Nephron (organoid): ENCODE measurements at regions not wholly inside any gene's neighbourhood (a gene's known extent, or its start where the extent isn't known, plus 50 kb on each side); places are given as distances from the start of the nearest gene placed in this dataset.

Experiments used
- H3K27ac Mint-ChIP-seq, 3 experiments: 2 replicates each; pipeline ENCODE4 v1.8.0; 2020; ENCODE audit warnings: mixed read lengths in 3 of 3, mild to moderate bottlenecking in 2 of 3, moderate library complexity in 1 of 3
- H3K27me3 Mint-ChIP-seq: 2 replicates; pipeline ENCODE4 v1.8.0; 2021; ENCODE audit warnings: low read depth, mild to moderate bottlenecking, moderate library complexity, mixed read lengths
- H3K36me3 Mint-ChIP-seq: 2 replicates; pipeline ENCODE4 v1.8.0; 2020; ENCODE audit warnings: low read depth, mixed read lengths
- H3K4me1 Mint-ChIP-seq: 2 replicates; pipeline ENCODE4 v1.8.0; 2020; ENCODE audit warnings: mixed read lengths
- H3K4me3 Mint-ChIP-seq, 3 experiments: 2 replicates each; pipeline ENCODE4 v1.8.0; 2020; ENCODE audit warnings: mild to moderate bottlenecking in 3 of 3, mixed read lengths in 3 of 3, moderate library complexity in 2 of 3
- H3K9me3 Mint-ChIP-seq: 2 replicates; pipeline ENCODE4 v1.8.0; 2020; ENCODE audit warnings: mixed read lengths
- TF ChIP-seq, protein P1 (sequence below), 3 experiments: fragments of 200-600 bp; sonication (generic); IDR thresholded peaks; one replicate each; pipeline ENCODE4 v1.5.0; 2021; ENCODE audit warnings: antibody characterized with exemption in 3 of 3; ENCODE audit not compliant: unreplicated experiment in 3 of 3

DNA sequence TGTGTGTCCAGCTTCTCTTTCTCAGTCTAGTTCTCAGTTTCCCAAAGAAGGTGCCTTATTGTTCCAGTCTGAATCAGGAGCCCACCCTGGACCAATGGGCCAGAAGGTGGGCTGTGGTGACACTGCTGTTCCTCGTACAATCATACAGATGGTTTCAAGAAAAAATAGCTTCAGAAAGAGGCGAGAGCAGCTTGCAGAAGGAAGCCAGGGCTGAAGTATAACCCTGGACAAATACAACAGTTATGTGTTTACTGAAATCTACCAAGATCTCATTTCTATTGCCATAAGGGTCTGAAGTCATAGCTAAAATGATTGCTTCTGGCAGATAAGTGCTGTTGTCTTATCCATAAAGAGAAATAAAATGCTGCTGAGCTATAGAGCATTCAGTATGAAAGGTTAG, 75.4 kb downstream of the PFDN4 start:
- H3K27me3 Mint-ChIP-seq: peaks cover 4% of the 10 kb centered on the region
- no peak overlapping the region for H3K4me3 Mint-ChIP-seq
- TF ChIP-seq, protein P1, sequence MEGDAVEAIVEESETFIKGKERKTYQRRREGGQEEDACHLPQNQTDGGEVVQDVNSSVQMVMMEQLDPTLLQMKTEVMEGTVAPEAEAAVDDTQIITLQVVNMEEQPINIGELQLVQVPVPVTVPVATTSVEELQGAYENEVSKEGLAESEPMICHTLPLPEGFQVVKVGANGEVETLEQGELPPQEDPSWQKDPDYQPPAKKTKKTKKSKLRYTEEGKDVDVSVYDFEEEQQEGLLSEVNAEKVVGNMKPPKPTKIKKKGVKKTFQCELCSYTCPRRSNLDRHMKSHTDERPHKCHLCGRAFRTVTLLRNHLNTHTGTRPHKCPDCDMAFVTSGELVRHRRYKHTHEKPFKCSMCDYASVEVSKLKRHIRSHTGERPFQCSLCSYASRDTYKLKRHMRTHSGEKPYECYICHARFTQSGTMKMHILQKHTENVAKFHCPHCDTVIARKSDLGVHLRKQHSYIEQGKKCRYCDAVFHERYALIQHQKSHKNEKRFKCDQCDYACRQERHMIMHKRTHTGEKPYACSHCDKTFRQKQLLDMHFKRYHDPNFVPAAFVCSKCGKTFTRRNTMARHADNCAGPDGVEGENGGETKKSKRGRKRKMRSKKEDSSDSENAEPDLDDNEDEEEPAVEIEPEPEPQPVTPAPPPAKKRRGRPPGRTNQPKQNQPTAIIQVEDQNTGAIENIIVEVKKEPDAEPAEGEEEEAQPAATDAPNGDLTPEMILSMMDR (IDR thresholded peaks at IDR 0.05; ENCODE audit: unreplicated experiment in 3 of 3): no peak
- H3K36me3 Mint-ChIP-seq: no peaks in the 10 kb centered on the region
- H3K4me1 Mint-ChIP-seq: peaks cover 11% of the 10 kb centered on the region
- peak overlapping the region in 1 of 3 experiments; percentile 54 for H3K27ac Mint-ChIP-seq
- H3K9me3 Mint-ChIP-seq: no peaks in the 10 kb centered on the region

- no peaks in the 10 kb centered on the region for H3K36me3 Mint-ChIP-seq
Observed at GRCh38 chr20:54284928-54285704, 77.2 kb downstream of the PFDN4 start.

GRCh38 chr20:54290636-54291035, 82.7 kb downstream of the PFDN4 start:
- Mint-ChIP-seq H3K4me3 (no peak overlapping the region), H3K27ac (no peak overlapping the region), H3K4me1 (peaks cover 18% of the 10 kb centered on the region), H3K9me3 (no peaks in the 10 kb centered on the region), H3K36me3 (no peaks in the 10 kb centered on the region), H3K27me3 (no peaks in the 10 kb centered on the region)
- TF ChIP-seq, protein P1 (IDR thresholded peaks at IDR 0.05; ENCODE audit: unreplicated experiment in 3 of 3): no peak

More at GRCh38 chr20:54284928-54285704, 77.2 kb downstream of the PFDN4 start:
- H3K4me3 Mint-ChIP-seq: no peak overlapping the region
- H3K4me1 Mint-ChIP-seq: peaks cover 11% of the 10 kb centered on the region
- H3K27me3 Mint-ChIP-seq: peaks cover 4% of the 10 kb centered on the region
- TF ChIP-seq, protein P1 (IDR thresholded peaks at IDR 0.05; ENCODE audit: unreplicated experiment in 3 of 3): no peak
- no peak overlapping the region for H3K27ac Mint-ChIP-seq
- no peaks in the 10 kb centered on the region for H3K9me3 Mint-ChIP-seq

DNA sequence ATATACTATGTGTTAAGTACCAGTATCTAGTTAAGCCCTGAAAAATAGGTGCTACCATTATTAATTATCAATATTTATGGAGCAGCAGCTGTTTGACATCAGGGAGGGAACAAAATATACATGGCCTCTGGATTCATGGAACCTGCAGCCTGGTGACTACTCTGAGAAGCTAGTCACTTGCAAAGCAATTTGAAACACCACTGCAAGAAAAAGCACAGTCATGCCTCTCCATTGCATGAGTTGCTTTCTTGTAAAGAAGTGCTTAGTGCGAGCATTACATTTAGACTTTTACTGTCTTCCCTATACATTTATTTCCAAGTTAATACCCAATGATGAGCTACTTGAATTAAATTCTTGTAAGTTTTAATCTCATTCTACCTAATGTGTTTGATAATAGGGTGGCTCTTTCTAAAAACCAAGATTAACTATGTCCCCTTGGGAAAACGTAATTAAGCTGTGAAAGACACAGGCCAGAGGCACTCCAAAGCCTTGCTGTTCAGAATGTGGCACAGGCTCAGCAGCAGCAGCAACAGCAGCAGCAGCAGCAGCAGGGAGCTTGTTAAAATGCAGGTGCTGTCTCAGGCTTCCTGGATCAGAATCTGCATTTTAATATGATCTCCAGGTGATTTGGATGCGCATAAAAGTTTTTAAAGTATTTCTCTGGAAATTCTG, 83.6 kb downstream of the PFDN4 start:
- Mint-ChIP-seq H3K4me1 (peaks cover 18% of the 10 kb centered on the region), H3K27ac (no peak overlapping the region), H3K9me3 (no peaks in the 10 kb centered on the region), H3K27me3 (no peaks in the 10 kb centered on the region), H3K36me3 (no peaks in the 10 kb centered on the region), H3K4me3 (no peak overlapping the region)
- TF ChIP-seq, protein P1 (IDR thresholded peaks at IDR 0.05; ENCODE audit: unreplicated experiment in 3 of 3): no peak

GRCh38 chr20:54292185-54292584, 84.3 kb downstream of the PFDN4 start:
- TF ChIP-seq, protein P1 (IDR thresholded peaks at IDR 0.05; ENCODE audit: unreplicated experiment in 3 of 3): no peak
- H3K9me3 Mint-ChIP-seq: no peaks in the 10 kb centered on the region

More at GRCh38 chr20:54292185-54292584, 84.3 kb downstream of the PFDN4 start:
- Mint-ChIP-seq H3K36me3 (no peaks in the 10 kb centered on the region), H3K4me1 (peaks cover 18% of the 10 kb centered on the region), H3K27me3 (no peaks in the 10 kb centered on the region), H3K27ac (peak overlapping the region in 1 of 3 experiments; percentile 45), H3K4me3 (no peak overlapping the region)
